ENCODE measurements at regions not wholly inside any gene's neighbourhood (a gene's known extent, or its start where the extent isn't known, plus 50 kb on each side); places are given as distances from the start of the nearest gene placed in this dataset.

GRCh38 chr6:109224994-109225393 lies 129.7 kb downstream of the CEP57L1 start:
- TF ChIP-seq CTCF (conservative IDR thresholded peaks at IDR 0.05; ENCODE audit: low read length) (no peak), EZH2phosphoT487 (IDR thresholded peaks at IDR 0.05; ENCODE audit: borderline replicate concordance, low read depth, low read length) (no peak)
